HG03575 (cell line): ENCODE measurements at regions not wholly inside any gene's neighbourhood (a gene's known extent, or its start where the extent isn't known, plus 50 kb on each side); places are given as distances from the start of the nearest gene placed in this dataset.

Experiments used
- ATAC-seq: cut with Tn5 transposase; IDR thresholded peaks from one replicate; pipeline ENCODE4 v1.9.1; 2021; ENCODE audit not compliant: unreplicated experiment, insufficient number of reproducible peaks, low FRiP score; ENCODE audit errors: extremely low read depth

DNA sequence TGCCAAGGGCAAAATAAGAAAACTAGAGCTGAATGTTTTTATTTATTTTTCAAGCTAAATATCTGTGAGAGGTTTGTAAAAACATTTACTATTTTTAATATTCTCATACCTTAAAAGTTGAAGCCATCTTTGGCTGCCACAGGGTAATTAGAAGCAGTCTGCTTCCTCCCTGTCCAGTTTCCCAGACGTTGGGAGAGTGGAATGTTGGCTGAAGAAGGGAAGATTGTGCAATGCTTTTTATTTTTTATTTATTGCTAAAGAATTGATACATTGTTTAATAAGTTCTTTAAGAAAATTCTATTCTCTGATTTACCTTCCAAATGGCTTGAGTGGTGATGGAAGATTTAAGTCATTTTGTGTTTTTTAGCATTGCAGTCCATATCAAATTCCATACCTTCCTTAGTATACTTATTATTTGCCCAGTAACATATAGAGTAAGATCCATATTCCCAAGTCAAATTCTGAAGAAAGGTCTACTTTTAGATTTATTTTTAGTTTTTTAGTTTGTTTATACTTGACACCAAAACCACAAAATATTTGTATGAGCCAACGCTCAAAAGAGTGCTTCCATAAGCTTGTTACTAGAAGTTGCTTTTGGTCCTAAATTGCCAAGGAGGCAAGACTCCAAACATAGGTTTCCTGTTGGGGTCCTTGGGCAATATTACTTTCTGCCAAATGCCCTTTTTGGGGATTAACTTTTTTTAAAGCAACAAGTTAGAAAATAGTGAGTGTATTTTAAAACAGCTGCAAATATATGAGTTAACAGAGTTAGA, 124.0 kb upstream of the CPM start:
- ATAC-seq: no peak

DNA sequence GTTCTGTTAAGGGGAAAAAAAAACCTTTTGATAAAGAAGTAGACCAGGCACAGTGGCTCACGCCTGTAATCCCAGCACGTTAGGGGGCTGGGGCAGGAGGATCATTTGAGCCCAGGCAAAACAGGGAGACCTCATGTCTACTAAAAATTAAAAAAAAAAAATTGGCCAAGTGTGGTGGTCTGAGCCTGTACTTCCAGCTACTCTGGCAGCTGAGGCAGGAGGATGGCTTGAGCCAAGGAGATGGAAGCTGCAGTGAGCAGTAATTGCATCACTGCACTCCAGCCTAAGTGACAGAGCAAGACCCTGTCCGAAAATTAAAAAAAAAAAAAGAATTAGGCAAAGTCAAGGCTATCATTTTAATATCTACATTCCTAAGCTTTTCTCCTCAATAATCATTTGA, 124.8 kb upstream of the CPM start:
- ATAC-seq: no peak

DNA sequence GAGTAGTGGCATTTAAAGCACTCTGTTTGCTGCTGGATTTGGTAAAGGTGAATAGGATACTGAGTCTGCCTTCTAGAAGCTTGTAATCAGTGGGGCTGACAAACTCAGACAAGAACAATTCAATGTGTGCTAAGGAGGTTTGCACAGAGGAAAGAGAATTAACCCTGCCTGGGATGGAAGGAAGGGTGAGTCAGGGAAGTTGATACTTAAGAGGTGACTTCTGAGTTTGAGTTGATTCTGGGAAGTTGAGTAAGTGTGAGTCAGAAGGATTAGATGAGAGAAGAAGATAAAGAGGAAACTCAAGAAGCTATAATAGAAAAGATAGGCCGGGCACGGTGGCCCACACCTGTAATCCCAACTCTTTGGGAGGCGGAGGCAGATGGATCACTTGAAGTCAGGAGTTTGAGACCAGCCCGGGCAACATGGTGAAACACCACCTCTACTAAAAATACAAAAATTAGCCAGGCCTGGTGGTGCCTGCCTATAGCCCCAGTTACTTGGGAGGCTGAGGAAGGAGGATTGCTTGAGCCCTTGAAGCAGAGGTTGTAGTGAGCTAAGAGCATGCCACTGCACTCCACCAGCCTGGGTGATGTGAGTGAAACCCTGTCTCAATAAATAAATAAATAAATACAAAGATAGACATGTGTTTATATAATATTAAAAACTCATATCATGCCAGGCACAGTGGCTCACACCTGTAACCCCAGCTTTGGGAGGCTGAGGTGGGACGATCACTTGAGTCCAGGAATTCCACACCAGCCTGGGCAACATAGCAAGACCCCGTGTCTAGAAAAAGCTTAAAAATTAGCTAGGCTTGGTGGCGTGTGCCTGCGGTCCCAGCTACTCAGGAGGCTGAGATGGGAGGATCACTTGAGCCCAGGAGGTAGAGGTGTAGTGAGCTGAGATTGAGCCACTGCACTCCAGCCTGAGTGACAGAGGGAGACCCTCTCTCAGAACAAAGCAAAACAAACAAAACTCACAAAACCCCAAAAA, 126.8 kb upstream of the CPM start:
- no peak for ATAC-seq

DNA sequence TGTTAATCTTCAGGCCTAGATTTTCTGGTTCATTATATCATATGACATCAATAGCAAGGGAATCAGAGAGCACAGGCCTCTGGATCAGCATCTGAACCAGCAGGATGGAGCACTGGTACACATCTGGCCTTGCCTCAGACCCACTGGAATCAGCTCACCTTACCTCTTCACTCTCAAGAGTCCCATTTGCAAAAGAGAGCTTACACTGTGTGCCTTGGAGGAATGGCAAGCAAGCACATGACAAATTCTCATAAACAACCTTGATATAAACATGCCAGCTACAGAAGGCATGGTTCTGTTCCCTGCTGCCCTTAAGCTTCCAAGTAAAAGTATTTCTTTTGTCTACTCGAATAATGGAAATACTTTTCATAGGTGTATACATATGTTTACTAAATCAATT, 128.6 kb upstream of the CPM start:
- ATAC-seq: no peak

DNA sequence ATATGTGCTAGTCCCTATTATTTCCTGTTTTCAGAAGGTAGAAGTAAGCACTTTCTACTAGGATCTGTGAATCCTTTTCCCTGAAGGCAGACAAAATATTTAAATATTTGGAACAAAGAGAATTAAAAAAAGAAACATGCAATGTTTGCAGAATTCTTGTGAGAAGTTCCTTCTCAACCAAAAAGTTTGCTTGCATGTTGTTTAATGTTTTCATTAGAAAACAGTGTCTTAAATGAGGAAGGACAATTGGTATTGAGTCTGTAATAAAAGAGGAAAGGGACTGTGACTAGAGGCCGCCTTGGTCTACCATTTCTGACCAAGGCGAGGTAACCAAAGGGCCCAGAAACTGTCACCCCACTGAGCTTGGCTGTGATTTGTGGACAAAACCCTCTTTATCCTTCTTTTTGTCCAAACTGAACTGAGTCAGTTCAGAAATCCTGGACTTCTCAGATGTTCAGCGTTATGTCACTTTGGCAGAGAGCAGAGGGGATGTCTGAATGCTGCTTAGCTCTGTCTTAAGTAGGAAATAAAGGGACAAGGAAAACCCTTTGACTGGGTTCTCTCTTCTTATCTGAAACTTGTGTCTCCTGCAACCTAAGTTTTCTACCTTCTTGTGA, 129.8 kb upstream of the CPM start:
- ATAC-seq: no peak

DNA sequence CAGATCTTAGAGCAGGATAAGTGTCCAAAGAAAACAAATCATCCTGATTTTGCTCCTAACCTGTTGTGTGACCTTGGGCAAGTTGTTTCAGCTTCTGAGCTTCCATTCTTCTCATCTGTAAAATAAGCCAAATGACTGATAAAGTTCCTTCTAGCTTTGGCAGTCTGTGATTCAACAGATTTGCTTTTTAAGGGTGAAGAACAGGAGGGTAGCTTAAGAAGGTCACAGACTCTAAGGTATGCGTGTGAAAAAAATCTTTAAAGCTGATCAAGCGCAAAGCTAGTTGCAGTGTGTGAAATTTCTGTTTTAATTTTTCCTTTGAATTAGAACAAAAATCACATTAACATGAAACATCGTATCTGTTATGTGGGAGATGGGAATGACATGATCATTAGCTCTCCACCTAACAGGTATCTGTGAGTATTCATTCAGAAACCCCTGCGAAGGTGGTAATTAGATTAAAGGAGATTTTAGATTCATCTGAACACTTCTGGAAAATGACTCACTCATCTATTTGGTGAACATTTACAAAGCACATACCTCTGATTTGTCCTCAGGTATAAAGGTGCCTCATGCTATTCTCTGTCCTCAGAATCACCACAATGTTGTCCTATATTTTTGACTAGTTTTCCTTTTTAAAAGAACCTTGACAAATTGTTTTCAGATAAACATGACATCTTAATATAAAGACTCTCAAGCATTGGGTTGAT, 131.9 kb upstream of the CPM start:
- ATAC-seq: no peak

DNA sequence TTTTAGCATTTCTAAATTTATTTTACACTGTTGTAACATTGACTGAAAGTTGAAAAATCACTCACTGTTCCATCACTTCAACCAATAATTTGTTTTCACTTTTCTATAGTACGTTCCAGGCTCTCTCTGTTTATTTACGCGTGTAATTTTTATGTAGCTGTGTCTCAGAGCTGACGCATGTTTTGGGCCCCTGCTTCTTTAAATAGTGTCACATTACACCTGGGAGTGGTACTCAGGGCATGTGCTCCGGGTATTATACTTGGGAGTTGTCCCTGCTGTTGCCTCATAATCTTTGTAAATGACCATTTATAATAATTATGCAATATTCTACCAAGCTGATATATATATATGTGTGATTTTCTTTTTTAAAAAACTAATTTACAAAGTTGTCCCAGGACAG, 132.8 kb upstream of the CPM start:
- no peak for ATAC-seq

DNA sequence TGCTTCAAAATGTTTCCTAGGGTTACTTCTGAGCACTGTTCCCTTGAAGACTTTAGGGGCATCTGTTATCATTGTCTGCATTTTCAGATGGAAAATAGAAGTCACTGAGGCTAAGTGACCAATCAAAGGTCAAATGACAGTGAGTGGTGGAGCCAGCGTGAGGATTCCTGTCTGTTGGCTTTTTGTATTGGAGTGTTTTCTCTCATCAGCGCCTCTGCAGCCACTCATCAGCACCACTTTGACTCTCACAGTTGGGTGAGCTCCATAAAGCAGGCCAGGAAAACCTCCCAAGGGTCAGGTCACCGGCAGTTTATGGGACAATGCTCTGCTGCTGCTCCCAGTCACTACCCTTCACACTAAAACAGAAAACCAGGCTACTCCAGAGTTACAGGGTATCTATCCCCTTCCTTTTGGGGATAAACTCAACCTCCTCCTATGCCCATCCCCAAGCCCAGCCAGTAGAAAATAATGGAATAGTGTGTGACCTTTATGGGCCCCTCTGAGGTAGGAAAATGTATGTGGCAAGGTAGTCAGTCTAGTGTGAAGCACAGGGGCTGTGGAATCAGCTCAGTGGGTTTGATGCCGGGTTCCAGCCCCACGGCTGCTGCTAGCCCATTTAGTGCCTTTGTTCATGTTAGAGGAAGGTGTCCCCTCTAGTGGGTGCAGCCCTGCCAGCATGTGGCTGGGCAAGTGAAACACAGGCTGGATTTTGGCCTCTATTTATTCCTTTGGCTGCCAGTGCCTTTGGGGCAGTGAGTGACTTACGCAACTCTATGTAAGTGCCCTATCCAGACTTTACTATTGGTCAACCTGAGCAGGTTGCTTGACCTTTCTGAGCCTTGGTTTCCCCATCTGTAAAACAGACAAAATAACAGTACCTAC, 133.8 kb upstream of the CPM start:
- ATAC-seq: no peak

DNA sequence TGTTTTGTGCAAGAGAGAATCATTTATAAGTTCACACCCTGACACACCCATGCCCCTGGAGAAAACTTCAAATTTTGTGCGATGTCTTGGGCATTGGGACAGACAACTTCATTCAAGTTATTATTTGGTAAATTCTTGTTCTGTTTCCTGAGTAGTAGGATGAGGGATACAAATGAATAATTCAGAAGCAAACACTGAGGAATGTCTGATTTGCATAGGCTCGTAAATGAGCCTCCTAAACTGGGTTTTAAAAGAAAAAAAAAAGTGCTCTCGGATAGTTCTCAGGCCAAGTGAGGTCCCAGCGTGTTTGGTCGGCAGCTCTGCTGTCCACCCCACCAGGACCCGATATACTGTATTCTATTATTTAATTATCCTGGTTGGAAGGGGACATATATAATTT, 134.7 kb upstream of the CPM start:
- ATAC-seq: no peak

DNA sequence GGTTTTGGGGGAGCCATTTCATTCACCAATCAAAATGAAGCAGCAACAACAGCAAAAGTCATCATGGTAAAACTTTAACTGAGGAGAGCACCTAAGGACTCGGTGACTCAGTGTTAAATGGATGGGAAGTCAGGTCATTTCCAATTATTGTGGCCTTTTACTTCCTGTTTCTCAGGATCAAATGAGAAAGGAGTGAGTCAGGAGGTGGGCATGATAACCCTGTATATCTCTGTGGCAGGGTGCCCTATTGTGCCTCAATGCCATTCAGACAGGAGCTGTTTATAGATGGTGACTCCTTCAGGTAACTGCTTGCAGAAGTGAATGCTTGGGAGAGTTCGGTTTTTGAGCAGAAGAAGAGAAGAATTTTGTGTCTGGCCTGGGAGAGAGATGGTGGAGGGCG, 135.5 kb upstream of the CPM start:
- ATAC-seq: no peak

DNA sequence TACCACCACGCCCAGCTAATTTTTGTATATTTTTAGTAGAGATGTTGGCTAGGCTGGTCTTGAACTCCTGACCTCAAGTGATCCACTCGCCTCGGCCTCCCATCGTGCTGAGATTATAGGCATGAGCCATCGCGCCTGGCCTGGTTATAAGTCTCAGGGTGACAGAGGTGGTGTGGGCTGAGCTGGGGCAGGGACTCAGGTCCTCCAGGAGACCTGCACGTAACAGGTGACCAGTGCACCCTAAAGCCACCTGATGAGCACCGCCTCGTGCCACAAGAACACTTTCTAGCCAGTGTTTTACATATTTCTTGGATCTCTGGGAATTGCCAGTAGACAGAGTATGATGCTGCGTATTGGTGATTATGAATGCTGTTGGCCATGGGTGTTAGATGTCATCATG, 136.5 kb upstream of the CPM start:
- ATAC-seq: no peak

DNA sequence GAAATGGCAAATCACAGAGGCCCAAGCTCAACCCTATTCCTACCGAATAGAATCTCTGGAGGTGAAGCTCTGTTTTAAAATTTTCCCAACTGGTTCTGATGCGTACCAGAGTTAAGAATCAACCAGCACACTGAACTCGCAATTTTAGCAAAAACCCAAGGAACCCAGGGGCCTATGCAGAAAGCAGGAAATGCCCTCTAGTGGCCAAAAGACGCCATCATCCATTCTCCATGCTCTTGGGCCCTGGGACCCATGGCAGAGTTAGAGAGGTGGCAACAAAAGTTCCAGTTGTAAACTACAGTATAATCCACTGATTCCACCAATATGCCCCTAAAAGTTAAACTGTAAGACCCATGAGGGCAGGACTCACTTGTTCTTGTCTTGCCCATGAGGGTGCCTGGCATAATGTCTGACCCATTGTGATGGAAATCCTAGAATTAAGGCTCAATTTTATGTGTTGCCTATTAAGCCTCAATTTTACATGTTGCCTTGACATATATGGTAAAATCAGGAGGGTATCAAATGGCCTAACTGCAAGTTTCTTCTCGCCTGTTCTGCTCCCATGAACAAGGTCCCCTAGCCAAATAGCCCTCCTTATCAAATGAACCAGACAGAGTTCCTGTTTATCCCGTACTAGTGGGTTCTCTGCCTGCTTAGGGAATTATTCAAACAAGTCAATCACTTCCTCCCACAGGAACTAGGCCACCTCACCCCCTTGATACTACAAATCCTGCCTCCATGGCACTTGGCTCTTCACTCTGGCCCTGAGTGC, 137.5 kb upstream of the CPM start:
- no peak for ATAC-seq

DNA sequence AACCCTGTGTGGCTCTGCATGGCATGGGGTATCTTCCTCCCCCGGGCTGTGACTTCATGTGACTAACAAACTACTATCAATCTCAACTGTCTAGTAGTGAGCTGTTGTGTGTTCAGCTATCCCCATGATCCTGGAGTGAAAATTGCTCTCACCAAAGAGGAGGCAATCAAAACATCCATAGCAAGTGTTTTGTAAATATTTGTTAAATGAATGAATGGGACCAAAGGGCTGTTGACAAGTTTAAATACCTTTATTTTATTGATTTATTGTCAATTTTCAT, 138.1 kb upstream of the CPM start:
- ATAC-seq: no peak

DNA sequence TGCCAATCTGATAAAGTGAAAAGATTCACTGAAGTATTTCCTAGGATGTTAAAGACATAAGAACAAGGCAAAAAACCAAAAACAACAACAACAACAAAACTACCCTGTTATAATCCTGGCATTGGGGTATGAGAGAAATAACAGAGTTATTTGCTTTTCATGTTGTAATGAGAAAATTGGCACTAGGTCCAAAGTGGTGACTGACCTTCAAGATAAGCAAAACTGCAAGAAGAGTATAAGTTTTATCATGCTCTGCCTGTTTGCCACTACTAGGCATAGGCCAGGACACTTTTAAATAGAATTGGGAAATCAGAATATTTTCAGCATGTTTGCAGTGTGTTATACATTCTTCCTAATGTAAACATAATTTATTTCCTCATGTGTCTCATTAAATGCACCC, 140.1 kb upstream of the CPM start:
- ATAC-seq: no peak

DNA sequence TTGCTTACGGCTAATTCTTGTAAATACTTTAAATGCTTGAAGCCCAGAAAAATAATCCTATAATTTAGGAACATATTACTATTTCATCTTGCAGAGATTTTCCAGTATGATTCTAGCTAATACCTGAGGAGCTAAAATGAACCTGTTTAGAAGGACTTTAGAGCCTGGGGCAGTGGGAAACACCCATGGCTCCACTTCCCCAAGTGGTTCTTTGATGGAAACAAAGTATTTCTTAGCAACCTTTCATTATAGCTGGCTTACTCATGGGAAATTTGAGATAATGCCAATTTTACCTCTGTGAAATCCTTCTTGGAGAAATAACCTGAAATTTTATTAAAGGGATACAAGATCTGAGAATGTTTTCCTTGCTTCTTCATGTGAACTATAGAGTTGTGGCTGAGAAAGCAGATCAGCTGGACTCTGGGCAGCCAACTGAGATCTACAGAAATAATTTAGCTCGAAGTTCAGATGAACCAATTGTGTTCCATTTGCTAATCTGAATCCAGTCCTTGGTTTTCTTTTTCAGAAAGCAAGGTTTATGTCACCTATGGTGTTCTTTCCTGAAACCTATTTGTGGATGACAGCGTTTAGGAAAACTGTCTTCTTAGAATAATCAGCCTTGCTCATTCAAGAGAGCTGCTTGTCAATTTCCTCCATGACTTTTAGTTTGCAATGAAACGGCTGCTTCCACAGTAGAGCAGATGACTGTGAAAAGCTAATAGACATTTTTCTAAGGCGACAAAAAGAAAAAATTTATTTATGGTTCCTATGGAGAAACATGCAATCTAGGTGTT, 141.8 kb upstream of the CPM start:
- ATAC-seq: no peak

DNA sequence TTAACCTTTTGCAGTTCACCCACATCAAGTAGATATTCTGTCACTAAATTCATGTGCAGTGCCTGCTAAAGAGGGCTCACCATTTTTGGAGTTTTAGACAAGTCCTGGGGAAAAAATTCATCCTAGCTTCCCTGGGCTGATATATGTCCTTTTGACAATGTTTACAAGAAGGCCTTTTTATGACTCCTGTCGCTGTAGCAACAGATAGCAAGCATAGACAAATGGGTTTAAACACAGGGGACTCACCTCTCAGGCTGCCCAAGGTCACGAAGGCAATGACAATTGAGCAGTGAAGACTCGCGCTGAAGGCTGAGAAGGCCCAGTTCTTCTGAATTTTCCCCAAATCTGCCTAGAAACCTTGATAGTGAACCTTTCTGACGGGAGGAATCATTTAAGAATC, 150.7 kb upstream of the CPM start:
- ATAC-seq: no peak

DNA sequence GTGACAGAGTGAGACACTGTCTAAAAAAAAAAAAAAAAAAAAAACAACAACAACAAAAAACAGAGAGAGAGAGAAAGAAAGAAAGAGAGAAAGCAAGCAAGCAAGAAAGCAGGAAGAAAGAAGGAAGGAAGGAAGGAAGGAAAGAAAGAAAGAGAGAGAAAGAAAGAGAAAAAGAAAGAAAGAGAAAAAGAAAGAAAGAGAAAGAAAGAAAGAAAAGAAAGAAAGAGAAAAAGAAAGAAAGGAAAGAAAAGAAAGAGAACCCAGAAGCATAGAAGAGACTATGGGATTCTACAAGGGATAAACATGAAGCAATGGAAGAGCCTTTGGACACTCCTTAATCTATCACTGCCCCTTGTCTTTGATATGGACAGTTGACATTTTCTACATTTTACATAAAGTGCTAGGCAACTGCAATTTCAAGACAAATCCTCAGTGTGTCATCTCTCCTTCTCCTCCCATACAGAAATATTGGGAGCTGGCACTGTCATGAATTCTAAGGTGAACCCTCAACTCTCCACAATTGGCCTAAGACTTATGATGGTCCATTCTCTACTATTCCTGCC, 151.9 kb upstream of the CPM start:
- ATAC-seq: no peak
